LNCAP (cell line): ENCODE measurements at regions not wholly inside any gene's neighbourhood (a gene's known extent, or its start where the extent isn't known, plus 50 kb on each side); places are given as distances from the start of the nearest gene placed in this dataset.

ENCODE experiments used
- CTCF ChIP-seq: fragments of 450-650 bp; IDR thresholded peaks from 2 replicates; pipeline ENCODE4 v1.5.1; 2017; ENCODE audit warnings: mild to moderate bottlenecking

GRCh38 chr12:84038242-84038641, 874.4 kb downstream of the SLC6A15 start:
- TF ChIP-seq CTCF = no peak

GRCh38 chr12:84036912-84037311, 875.7 kb downstream of the SLC6A15 start:
- TF ChIP-seq CTCF = no peak

GRCh38 chr12:84035766-84036165, 876.8 kb downstream of the SLC6A15 start:
- TF ChIP-seq CTCF = no peak

- no peak for TF ChIP-seq CTCF
These were observed 877.7 kb downstream of the SLC6A15 start for GRCh38 chr12:84034871-84035270.

- no peak for TF ChIP-seq CTCF
These were observed 879.4 kb downstream of the SLC6A15 start for GRCh38 chr12:84033162-84033561.

GRCh38 chr12:84016956-84017355, 895.6 kb downstream of the SLC6A15 start:
- TF ChIP-seq CTCF = no peak

- no peak for TF ChIP-seq CTCF
These were observed 915.2 kb downstream of the SLC6A15 start for GRCh38 chr12:83997423-83997822.

GRCh38 chr12:83996671-83997070, 915.9 kb downstream of the SLC6A15 start:
- TF ChIP-seq CTCF = no peak
